Ishikawa (cell line): ENCODE measurements at regions not wholly inside any gene's neighbourhood (a gene's known extent, or its start where the extent isn't known, plus 50 kb on each side); places are given as distances from the start of the nearest gene placed in this dataset.

Source experiments
- CEBPB ChIP-seq: IDR thresholded peaks from 2 replicates; pipeline ENCODE4 v1.6.1; 2012
- CREB1 ChIP-seq: IDR thresholded peaks from 2 replicates; pipeline ENCODE4 v1.6.1; 2012; ENCODE audit warnings: low read depth
- EGR1 ChIP-seq: IDR thresholded peaks from 2 replicates; pipeline ENCODE4 v1.6.1; 2012
- EP300 ChIP-seq: IDR thresholded peaks from 2 replicates; pipeline ENCODE4 v1.6.1; 2012; ENCODE audit warnings: borderline replicate concordance
- FOXM1 ChIP-seq: IDR thresholded peaks from 2 replicates; pipeline ENCODE4 v1.6.1; 2012; ENCODE audit warnings: low read depth, borderline replicate concordance
- NFIC ChIP-seq: IDR thresholded peaks from 2 replicates; pipeline ENCODE4 v1.6.1; 2012
- RAD21 ChIP-seq: IDR thresholded peaks from 2 replicates; pipeline ENCODE4 v1.6.1; 2012; ENCODE audit warnings: low read depth
- TAF1 ChIP-seq: IDR thresholded peaks from 2 replicates; pipeline ENCODE4 v1.6.1; 2012; ENCODE audit warnings: low read depth, mild to moderate bottlenecking
- TCF12 ChIP-seq: IDR thresholded peaks from 2 replicates; pipeline ENCODE4 v1.6.1; 2012; ENCODE audit warnings: low read depth
- TEAD4 ChIP-seq: IDR thresholded peaks from 2 replicates; pipeline ENCODE4 v1.6.1; 2012
- YY1 ChIP-seq: IDR thresholded peaks from 2 replicates; pipeline ENCODE4 v1.6.1; 2012; ENCODE audit warnings: low read depth
- ZBTB7A ChIP-seq: IDR thresholded peaks from 2 replicates; pipeline ENCODE4 v1.6.1; 2012; ENCODE audit warnings: low read depth
- TF ChIP-seq, protein P1 (sequence below): IDR thresholded peaks from 2 replicates; pipeline ENCODE4 v1.6.1; 2012
- TF ChIP-seq, protein P2 (sequence below): IDR thresholded peaks from 2 replicates; pipeline ENCODE4 v1.6.1; 2012
- TF ChIP-seq, protein P3 (sequence below): IDR thresholded peaks from 2 replicates; pipeline ENCODE4 v1.6.1; 2012; ENCODE audit warnings: low read depth, mild to moderate bottlenecking

DNA sequence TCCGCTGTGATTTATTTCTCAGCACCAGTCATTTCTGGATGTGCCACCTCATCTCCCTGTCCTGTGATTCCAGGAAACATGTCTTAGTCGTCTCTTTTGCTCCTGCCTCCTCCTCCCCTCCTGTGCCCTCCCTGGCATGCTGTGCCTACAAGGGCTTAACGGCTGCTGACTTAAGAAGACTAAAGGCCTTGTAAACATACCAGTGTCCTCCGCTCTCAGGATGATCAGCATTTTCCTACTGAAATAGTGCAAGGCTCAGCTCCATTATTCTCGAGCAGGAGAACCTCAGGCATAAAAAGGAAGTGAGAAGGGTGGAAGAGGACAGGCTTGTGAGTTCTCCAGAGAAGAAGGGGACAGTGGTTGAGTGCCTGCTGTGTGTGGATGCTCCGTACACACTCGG lies 61.6 kb upstream of the RUNX3 start:
- TF ChIP-seq TCF12 (no peak), TAF1 (no peak), RAD21 (no peak), EP300 (no peak)
- TF ChIP-seq, protein P1, sequence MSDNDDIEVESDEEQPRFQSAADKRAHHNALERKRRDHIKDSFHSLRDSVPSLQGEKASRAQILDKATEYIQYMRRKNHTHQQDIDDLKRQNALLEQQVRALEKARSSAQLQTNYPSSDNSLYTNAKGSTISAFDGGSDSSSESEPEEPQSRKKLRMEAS: no peak

DNA sequence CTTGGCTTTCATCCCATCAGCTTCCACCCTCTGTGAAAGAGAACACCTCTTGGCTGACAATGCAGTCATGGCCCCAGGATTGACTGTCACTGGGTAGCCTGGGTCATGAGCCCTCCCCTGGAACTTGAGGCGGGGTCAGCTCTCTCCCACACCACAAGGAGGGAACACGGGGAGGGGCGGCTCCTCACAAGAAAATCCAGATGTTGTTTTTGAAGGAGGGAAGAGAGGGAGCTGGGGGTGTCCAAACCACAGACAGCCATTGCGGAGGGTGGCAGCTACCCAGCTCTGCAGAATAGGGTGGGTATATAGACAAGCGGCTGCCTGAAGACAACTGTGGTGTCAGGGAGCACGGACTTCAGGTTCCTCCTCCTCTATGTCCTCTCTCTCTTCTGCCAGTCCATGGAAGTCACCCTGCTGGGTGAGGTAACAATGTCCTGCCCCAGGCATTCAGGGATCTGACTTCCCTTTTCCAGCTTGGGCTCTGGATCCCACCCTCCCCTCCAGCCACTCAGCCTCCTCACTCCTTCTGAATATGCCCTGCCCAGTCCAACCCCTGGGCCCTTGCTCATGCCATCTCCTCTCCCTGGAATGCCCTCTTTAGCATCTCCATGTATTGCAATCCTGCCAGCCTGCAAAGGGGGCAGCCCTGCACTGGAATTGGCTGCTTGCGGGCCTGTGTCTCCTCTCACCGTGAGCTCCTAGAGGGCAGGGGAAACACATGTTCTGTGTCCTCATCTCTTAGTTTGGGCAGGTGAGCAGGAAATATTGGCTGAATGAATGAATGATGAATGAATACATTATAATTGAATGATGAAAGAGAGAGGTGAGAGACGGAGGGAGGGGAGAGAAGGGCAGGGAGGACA lies 60.9 kb upstream of the RUNX3 start:
- TF ChIP-seq YY1: no peak

DNA sequence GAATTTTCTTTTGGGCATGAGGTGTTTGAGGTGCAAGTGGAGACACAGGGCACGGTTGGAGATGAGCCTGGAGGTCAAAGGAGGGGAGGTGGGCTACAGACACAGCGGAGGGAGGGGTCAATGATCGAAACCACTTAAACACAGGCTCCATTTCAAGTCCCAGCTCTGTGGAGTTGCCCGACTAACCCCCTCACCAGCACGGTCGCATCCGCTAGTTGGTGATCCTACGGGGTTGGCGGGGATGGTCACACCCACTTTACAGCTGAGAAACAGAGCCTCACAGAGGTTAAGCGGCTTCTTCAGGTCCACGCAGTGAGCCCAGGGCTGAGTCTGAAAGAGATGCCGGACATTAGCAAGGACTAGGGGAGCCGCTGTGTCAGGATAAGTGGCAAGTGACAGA lies 60.1 kb upstream of the RUNX3 start:
- TF ChIP-seq EGR1 (no peak), TEAD4 (no peak), RAD21 (no peak), CREB1 (no peak)

DNA sequence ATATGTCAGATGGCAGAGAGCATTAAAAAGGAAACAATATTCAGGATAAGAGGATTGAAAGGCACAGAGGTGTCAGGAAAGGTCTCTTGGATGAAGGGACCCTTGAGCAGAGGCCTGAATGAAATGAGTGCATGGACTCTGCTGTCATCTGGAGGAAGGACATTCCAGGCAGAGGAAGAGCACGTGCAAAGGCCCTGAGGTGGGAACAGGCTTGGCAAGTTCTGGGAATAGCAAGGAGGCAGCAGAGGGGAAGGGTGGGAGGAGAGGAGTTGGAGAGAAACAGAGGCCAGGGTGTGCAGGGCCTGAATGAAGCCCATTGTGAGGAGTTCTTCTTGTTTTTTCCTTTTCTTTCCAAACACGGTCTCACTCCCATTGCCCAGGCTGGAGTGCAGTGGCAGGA lies 59.0 kb upstream of the RUNX3 start:
- TF ChIP-seq EP300: no peak
- no peak for TF ChIP-seq TEAD4
- TF ChIP-seq TAF1: no peak
- TF ChIP-seq, protein P2, sequence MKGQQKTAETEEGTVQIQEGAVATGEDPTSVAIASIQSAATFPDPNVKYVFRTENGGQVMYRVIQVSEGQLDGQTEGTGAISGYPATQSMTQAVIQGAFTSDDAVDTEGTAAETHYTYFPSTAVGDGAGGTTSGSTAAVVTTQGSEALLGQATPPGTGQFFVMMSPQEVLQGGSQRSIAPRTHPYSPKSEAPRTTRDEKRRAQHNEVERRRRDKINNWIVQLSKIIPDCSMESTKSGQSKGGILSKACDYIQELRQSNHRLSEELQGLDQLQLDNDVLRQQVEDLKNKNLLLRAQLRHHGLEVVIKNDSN: no peak
- TF ChIP-seq, protein P1: no peak
- TF ChIP-seq TCF12: no peak
- no peak for TF ChIP-seq ZBTB7A
- no peak for TF ChIP-seq YY1
- TF ChIP-seq CREB1: no peak
- TF ChIP-seq, protein P3, sequence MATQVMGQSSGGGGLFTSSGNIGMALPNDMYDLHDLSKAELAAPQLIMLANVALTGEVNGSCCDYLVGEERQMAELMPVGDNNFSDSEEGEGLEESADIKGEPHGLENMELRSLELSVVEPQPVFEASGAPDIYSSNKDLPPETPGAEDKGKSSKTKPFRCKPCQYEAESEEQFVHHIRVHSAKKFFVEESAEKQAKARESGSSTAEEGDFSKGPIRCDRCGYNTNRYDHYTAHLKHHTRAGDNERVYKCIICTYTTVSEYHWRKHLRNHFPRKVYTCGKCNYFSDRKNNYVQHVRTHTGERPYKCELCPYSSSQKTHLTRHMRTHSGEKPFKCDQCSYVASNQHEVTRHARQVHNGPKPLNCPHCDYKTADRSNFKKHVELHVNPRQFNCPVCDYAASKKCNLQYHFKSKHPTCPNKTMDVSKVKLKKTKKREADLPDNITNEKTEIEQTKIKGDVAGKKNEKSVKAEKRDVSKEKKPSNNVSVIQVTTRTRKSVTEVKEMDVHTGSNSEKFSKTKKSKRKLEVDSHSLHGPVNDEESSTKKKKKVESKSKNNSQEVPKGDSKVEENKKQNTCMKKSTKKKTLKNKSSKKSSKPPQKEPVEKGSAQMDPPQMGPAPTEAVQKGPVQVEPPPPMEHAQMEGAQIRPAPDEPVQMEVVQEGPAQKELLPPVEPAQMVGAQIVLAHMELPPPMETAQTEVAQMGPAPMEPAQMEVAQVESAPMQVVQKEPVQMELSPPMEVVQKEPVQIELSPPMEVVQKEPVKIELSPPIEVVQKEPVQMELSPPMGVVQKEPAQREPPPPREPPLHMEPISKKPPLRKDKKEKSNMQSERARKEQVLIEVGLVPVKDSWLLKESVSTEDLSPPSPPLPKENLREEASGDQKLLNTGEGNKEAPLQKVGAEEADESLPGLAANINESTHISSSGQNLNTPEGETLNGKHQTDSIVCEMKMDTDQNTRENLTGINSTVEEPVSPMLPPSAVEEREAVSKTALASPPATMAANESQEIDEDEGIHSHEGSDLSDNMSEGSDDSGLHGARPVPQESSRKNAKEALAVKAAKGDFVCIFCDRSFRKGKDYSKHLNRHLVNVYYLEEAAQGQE: no peak

DNA sequence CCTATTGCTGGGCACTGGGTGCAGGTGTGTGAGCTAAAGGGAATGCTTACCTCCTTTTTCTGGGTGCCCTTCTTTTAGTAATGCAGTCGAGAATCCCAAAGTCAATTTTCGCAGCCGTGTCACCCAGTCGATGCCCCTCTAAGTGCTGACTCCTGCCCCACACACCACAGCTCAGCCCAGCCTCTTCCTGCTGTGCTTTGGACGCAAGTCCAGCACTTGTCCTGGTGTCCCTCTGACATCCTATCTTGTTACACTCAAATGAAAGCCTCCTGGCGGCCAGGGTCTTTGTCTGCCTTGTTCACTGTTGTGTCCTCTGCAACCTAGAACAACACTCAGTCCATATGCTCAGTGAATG lies 58.5 kb upstream of the RUNX3 start:
- no peak for TF ChIP-seq NFIC
- TF ChIP-seq, protein P1: no peak
- TF ChIP-seq TEAD4: no peak
- no peak for TF ChIP-seq FOXM1
- TF ChIP-seq YY1: no peak
- no peak for TF ChIP-seq RAD21
- no peak for TF ChIP-seq TAF1
- no peak for TF ChIP-seq CEBPB
- no peak for TF ChIP-seq EP300
- TF ChIP-seq, protein P3: no peak
- TF ChIP-seq, protein P2: no peak
- no peak for TF ChIP-seq TCF12
- no peak for TF ChIP-seq CREB1
- no peak for TF ChIP-seq EGR1

DNA sequence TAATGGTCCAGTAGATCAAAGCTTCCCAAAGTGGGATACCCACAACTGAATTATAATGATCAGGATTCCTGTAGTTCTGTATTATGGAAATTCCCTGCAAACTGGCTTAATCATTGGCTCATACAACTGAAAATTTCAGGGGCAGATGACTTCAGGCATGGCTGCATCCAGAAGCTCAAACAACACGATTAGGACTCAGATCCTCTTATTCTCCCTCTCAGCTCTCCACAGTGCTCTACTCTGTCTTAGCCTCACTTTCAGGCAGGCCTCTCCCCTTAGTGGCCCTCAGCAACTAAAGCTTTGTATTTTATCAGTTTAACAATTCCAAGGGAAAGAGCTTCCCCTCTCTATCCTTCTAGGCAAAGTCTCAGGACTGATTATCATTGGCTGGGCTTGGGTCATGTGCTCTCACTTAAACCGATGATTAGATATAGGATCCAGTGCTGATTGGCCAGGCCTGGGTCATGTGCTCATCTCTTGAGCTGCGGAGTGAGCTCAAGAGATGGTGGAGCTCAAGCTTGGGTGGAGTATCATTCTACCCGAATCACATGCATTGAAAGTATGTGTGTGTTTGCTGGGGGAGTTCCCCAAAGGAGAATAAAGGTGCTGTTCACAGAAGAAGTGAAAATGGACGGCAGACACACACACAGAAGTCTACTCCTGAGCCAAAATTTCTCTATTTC lies 57.9 kb upstream of the RUNX3 start:
- TF ChIP-seq YY1 (no peak), TCF12 (no peak), EP300 (no peak), TAF1 (no peak)
- TF ChIP-seq, protein P2: peak; percentile 79
